ENCODE measurements at regions not wholly inside any gene's neighbourhood (a gene's known extent, or its start where the extent isn't known, plus 50 kb on each side); places are given as distances from the start of the nearest gene placed in this dataset.

DNA sequence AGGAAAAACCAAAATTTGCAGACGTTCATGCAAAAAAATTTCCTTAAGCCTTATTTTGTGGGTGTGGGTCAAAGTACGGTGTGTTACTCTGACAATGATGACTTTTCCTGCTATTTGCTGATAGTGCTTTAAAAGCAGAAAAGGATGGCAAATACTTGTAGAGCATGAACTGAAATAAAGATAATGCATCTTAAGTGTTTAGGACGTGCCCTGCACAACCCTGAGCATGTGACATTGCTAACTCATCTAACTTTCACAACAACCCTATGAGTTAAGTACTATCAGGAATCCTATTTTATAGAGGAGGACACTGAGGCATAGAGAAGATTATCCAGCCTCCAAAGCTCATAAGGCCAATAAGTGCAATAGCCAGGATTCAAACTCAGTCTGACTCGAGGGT is 143.3 kb downstream of the RNF152 start:
- no peaks in the 10 kb centered on the region for H3K36me3 ChIP-seq
- TF ChIP-seq, protein P1, sequence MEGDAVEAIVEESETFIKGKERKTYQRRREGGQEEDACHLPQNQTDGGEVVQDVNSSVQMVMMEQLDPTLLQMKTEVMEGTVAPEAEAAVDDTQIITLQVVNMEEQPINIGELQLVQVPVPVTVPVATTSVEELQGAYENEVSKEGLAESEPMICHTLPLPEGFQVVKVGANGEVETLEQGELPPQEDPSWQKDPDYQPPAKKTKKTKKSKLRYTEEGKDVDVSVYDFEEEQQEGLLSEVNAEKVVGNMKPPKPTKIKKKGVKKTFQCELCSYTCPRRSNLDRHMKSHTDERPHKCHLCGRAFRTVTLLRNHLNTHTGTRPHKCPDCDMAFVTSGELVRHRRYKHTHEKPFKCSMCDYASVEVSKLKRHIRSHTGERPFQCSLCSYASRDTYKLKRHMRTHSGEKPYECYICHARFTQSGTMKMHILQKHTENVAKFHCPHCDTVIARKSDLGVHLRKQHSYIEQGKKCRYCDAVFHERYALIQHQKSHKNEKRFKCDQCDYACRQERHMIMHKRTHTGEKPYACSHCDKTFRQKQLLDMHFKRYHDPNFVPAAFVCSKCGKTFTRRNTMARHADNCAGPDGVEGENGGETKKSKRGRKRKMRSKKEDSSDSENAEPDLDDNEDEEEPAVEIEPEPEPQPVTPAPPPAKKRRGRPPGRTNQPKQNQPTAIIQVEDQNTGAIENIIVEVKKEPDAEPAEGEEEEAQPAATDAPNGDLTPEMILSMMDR (IDR thresholded peaks at IDR 0.05; ENCODE audit: low read depth, low read length): no peak

DNA sequence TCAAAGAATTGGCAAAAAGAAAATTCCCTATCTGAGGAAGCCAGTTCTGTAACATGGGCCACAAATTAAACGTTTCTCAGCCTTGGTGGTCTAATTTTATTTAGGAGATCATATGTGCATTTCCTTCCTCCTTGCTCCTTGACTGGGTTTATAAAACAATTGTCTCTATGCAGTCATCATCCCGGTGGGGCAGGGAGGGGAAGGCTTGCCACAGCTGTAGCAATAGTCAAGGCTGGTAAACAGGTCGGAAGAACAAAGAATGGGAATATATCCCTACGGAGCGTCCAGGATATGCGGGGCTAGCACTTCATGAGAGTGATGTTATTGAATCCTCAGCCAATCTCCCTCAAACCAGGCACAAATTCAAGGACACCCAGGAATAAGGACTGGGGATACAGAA is 143.8 kb downstream of the RNF152 start:
- no peak for DNase-seq
- H3K4me1 ChIP-seq: no peaks in the 10 kb centered on the region
- no peaks in the 10 kb centered on the region for H3K9me3 ChIP-seq
- TF ChIP-seq, protein P1 (IDR thresholded peaks at IDR 0.05; ENCODE audit: low read depth, low read length): no peak
- no peak overlapping the region for H3K4me3 ChIP-seq (ENCODE audit: low read depth, low read length)
- H3K36me3 ChIP-seq: no peaks in the 10 kb centered on the region
- H3K27me3 ChIP-seq: no peaks in the 10 kb centered on the region

More for the DNA sequence above, 143.3 kb downstream of the RNF152 start:
- Histone ChIP-seq H3K4me3 (ENCODE audit: low read depth, low read length) (no peak overlapping the region), H3K27me3 (no peaks in the 10 kb centered on the region), H3K4me1 (no peaks in the 10 kb centered on the region), H3K9me3 (no peaks in the 10 kb centered on the region)
- DNase-seq: no peak

DNA sequence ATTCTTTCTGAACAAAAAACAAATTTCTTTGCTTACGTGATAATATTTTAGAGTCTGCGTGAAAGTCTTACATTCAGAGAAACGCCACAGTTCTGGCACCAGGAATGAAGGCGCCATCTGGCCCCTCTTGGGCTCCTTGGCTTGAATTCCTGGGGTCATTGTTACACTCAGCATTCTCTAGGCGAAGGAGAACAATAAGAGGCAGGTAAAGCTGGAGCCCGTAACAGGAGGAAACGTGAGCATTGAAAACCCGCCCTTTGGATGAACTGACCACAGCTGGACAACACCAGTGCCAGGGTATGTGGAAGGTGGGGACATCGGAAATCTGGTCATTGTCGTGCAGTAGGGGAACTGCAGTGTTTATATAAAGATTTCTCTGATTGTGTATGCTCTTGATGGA is 144.8 kb downstream of the RNF152 start:
- H3K4me3 ChIP-seq (ENCODE audit: low read depth, low read length): no peak overlapping the region
- DNase-seq: no peak
- no peaks in the 10 kb centered on the region for H3K36me3 ChIP-seq
- no peaks in the 10 kb centered on the region for H3K4me1 ChIP-seq
- TF ChIP-seq, protein P1 (IDR thresholded peaks at IDR 0.05; ENCODE audit: low read depth, low read length): no peak
- H3K9me3 ChIP-seq: no peaks in the 10 kb centered on the region
- H3K27me3 ChIP-seq: no peaks in the 10 kb centered on the region

DNA sequence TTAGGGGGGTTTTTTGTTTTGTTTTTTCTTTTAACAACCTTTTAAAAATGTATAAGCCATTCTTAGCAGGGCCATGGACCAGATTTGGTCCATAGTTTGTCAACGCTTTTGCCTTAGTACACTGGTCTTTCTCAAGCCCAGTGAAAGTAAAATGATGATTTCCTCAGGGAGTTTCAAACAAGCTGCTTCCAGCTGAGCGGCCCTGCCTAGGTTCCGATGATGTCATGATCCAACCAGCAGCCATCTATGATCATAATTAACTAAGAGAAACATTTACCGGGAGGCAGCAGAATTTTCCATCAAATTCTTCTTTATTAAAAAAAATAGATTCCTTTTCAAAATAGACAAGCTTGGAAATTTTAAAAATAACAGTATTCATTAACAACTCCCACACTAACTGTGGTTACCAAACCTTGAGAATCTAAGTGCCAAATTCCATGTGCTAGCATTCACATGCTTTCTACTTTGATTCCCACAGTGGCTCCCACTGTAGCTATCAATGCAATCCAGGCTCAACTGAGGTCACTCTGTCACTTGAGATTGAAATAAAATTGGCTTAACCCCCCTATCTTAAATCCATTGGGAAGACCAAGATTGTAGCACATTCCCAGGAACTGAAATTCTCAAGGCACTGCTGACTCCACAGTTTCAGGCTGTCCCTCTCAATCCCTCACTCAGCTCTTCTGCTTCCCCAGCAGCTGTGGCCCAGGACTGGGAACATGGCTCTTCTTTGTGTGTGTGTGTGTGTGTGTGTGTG is 148.9 kb downstream of the RNF152 start:
- no peaks in the 10 kb centered on the region for H3K27me3 ChIP-seq
- no peak for DNase-seq
- no peak overlapping the region for H3K4me3 ChIP-seq (ENCODE audit: low read depth, low read length)
- TF ChIP-seq, protein P1 (IDR thresholded peaks at IDR 0.05; ENCODE audit: low read depth, low read length): no peak
- no peaks in the 10 kb centered on the region for H3K36me3 ChIP-seq
- H3K9me3 ChIP-seq: no peaks in the 10 kb centered on the region
- H3K4me1 ChIP-seq: no peaks in the 10 kb centered on the region

DNA sequence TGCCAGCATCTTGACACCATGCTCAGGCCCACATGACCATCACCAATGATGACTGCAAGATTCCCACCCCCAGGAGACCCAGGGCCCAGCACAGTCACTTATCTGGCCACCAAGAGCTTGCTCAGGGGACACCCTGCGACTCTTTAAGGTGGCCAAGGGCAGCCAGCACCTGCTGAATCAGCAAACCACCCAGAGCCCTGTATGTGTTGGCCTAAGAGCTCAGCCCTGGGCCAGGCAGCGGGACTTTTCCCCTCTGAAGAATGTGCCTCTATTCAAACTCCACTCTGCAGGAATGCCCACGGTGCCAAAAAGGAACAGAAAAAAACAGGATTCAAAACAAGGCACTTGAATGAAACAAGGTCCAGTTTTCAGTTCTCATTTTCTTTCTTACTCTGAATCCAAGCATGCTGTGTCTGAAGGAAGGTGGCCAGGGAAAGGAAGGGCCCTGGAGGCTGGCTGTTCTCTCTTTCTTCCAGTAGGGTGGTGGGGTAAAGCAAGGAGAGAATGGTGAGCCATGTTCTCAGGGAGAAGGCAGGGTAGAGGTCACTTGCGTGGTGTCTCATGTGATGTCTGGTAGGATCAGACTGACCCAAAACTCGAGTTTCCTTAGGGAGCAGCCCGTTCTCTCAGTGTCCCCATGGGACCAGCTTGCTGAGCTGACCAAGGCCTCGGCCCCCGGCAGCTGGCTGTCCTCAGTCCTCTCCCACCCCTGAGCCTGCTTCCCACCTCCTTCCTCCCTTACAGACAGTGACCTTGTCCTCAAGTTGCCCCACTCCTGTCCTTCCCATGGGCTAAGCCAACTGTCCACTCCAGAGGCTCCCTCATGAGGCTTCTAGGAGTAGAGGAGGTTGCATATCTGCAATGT is 150.0 kb downstream of the RNF152 start:
- H3K36me3 ChIP-seq: no peaks in the 10 kb centered on the region
- H3K9me3 ChIP-seq: no peaks in the 10 kb centered on the region
- no peaks in the 10 kb centered on the region for H3K27me3 ChIP-seq
- no peak for DNase-seq
- no peak overlapping the region for H3K4me3 ChIP-seq (ENCODE audit: low read depth, low read length)
- TF ChIP-seq, protein P1 (IDR thresholded peaks at IDR 0.05; ENCODE audit: low read depth, low read length): no peak
- H3K4me1 ChIP-seq: no peaks in the 10 kb centered on the region

Data from BE2C (cell line).